ENCODE measurements at regions not wholly inside any gene's neighbourhood (a gene's known extent, or its start where the extent isn't known, plus 50 kb on each side); places are given as distances from the start of the nearest gene placed in this dataset.

GRCh38 chr6:145213614-145214013 is 521.7 kb downstream of the EPM2A start:
- Histone ChIP-seq H3K4me1 (no peaks in the 10 kb centered on the region), H3K27me3 (no peaks in the 10 kb centered on the region), H3K4me3 (no peak overlapping the region), H3K27ac (no peak overlapping the region), H3K9me3 (no peaks in the 10 kb centered on the region), H3K36me3 (no peaks in the 10 kb centered on the region)
- TF ChIP-seq EP300 (IDR thresholded peaks at IDR 0.05) (no peak), CTCF (IDR thresholded peaks at IDR 0.05) (no peak), POLR2A (IDR thresholded peaks at IDR 0.05) (no peak), POLR2AphosphoS5 (IDR thresholded peaks at IDR 0.05) (no peak)
- 65 to 68% methylated on average over 3 of the region's 3 CpGs for WGBS, 2 donors
- ATAC-seq (ENCODE audit: low FRiP score in 2 of 2), result no peak
- DNase-seq, result no peak

GRCh38 chr6:145214570-145214969 is 520.8 kb downstream of the EPM2A start:
- Histone ChIP-seq H3K4me3 (no peak overlapping the region), H3K9me3 (no peaks in the 10 kb centered on the region), H3K4me1 (no peaks in the 10 kb centered on the region), H3K27ac (no peak overlapping the region), H3K27me3 (no peaks in the 10 kb centered on the region), H3K36me3 (no peaks in the 10 kb centered on the region)
- TF ChIP-seq EP300 (IDR thresholded peaks at IDR 0.05) (no peak), POLR2A (IDR thresholded peaks at IDR 0.05) (no peak), POLR2AphosphoS5 (IDR thresholded peaks at IDR 0.05) (no peak), CTCF (IDR thresholded peaks at IDR 0.05) (peak in 3 of 6 experiments; percentile 14 to 26 (median 21))
- WGBS, 2 donors, result 3 to 7% methylated on average over 2 of the region's 2 CpGs
- no peak for ATAC-seq (ENCODE audit: low FRiP score in 2 of 2)
- DNase-seq, result no peak

GRCh38 chr6:145224450-145224849 is 510.9 kb downstream of the EPM2A start:
- peaks cover 0 to 2% (median 0%) of the 10 kb centered on the region in 4 donors for H3K27me3 ChIP-seq
- H3K27ac ChIP-seq, result no peak overlapping the region
- no peak for DNase-seq
- 87 to 92% methylated on average over 3 of the region's 3 CpGs for WGBS, 2 donors
- H3K4me3 ChIP-seq, result no peak overlapping the region
- ATAC-seq (ENCODE audit: low FRiP score in 2 of 2), result no peak
- no peak for TF ChIP-seq CTCF (IDR thresholded peaks at IDR 0.05)
- no peak for TF ChIP-seq POLR2A (IDR thresholded peaks at IDR 0.05)
- TF ChIP-seq POLR2AphosphoS5 (IDR thresholded peaks at IDR 0.05), result no peak
- no peak for TF ChIP-seq EP300 (IDR thresholded peaks at IDR 0.05)
- H3K4me1 ChIP-seq, result no peaks in the 10 kb centered on the region
- no peaks in the 10 kb centered on the region for H3K36me3 ChIP-seq
- no peaks in the 10 kb centered on the region for H3K9me3 ChIP-seq

GRCh38 chr6:145225500-145225899 is 509.8 kb downstream of the EPM2A start:
- ATAC-seq (ENCODE audit: low FRiP score in 2 of 2), result no peak
- Histone ChIP-seq H3K9me3 (no peaks in the 10 kb centered on the region), H3K36me3 (no peaks in the 10 kb centered on the region), H3K27ac (no peak overlapping the region), H3K4me3 (no peak overlapping the region), H3K4me1 (no peaks in the 10 kb centered on the region), H3K27me3 (no peaks in the 10 kb centered on the region)
- DNase-seq, result no peak
- TF ChIP-seq POLR2A (IDR thresholded peaks at IDR 0.05), result no peak
- TF ChIP-seq POLR2AphosphoS5 (IDR thresholded peaks at IDR 0.05), result no peak
- no peak for TF ChIP-seq EP300 (IDR thresholded peaks at IDR 0.05)
- no peak for TF ChIP-seq CTCF (IDR thresholded peaks at IDR 0.05)
- WGBS, 2 donors, result 76 to 81% methylated on average over 3 of the region's 3 CpGs

- Histone ChIP-seq H3K9me3 (no peaks in the 10 kb centered on the region), H3K27me3 (no peaks in the 10 kb centered on the region), H3K4me1 (no peaks in the 10 kb centered on the region), H3K4me3 (no peak overlapping the region), H3K27ac (no peak overlapping the region), H3K36me3 (no peaks in the 10 kb centered on the region)
- DNase-seq, result no peak
- TF ChIP-seq CTCF (IDR thresholded peaks at IDR 0.05), result no peak
- TF ChIP-seq POLR2AphosphoS5 (IDR thresholded peaks at IDR 0.05), result no peak
- TF ChIP-seq EP300 (IDR thresholded peaks at IDR 0.05), result no peak
- no peak for TF ChIP-seq POLR2A (IDR thresholded peaks at IDR 0.05)
- ATAC-seq (ENCODE audit: low FRiP score in 2 of 2), result no peak
- WGBS, 2 donors, result 87% methylated on average over 6 of the region's 6 CpGs
Observed at GRCh38 chr6:145227593-145227992, 507.7 kb downstream of the EPM2A start.

All from upper lobe of left lung (tissue), 6 donors.